ENCODE measurements at regions not wholly inside any gene's neighbourhood (a gene's known extent, or its start where the extent isn't known, plus 50 kb on each side); places are given as distances from the start of the nearest gene placed in this dataset.

- Histone ChIP-seq H3K4me1 (ENCODE audit: control insufficient read depth, insufficient read depth, low read length) (no peaks in the 10 kb centered on the region), H3K27ac (ENCODE audit: control insufficient read depth, insufficient read depth) (no peak overlapping the region), H3K36me3 (ENCODE audit: control insufficient read depth in 2 of 2, insufficient read depth in 2 of 2, low read length in 1 of 2) (no peaks in the 10 kb centered on the region), H4K20me1 (ENCODE audit: control insufficient read depth, insufficient read depth) (no peaks in the 10 kb centered on the region), H3K79me2 (ENCODE audit: control insufficient read depth, insufficient read depth, low read length) (no peaks in the 10 kb centered on the region), H3K27me3 (replicated peaks in 1 of 2; ENCODE audit: control insufficient read depth in 2 of 2, insufficient read depth in 2 of 2, low read length in 1 of 2) (no peaks in the 10 kb centered on the region), H3K9ac (ENCODE audit: control insufficient read depth, insufficient read depth, low read length) (no peak overlapping the region), H3K9me3 (replicated peaks; ENCODE audit: control insufficient read depth, insufficient read depth, low read length) (no peaks in the 10 kb centered on the region), H3K4me2 (ENCODE audit: control insufficient read depth, insufficient read depth) (no peak overlapping the region), H3K4me3 (no peak overlapping the region), H2AFZ (ENCODE audit: control insufficient read depth, low read depth, low read length) (no peak overlapping the region)
- CTCF ChIA-PET: no interaction called here
- FAIRE-seq: no peak
- WGBS (ENCODE audit: insufficient coverage, insufficient replicate concordance, low lambda C conversion rate, missing lambda C conversion rate): 67% methylated on average over 9 of the region's 9 CpGs
- POLR2A ChIA-PET: no interaction called here
- in situ Hi-C loops (cut with MboI) (no loop called here), intact Hi-C loops (cut with micrococcal nuclease; ENCODE audit: unreplicated experiment) (no loop called here)
- SMC1A ChIA-PET (ENCODE audit: uncharacterized antibody, unreplicated experiment): no interaction called here
- BruUV-seq (replicated peaks): no TSS peak
- no peak for TF ChIP-seq ZBTB11 (CRISPR knock-in tag; IDR thresholded peaks at IDR 0.05)
- DNase-seq (ENCODE audit: low read depth, low spot score): no peak
- RAD21 ChIA-PET (ENCODE audit: unreplicated experiment): no interaction called here
- no peak for ATAC-seq
These were observed 746.6 kb upstream of the ADGRB3 start for GRCh38 chr6:67888546-67888885.

DNA sequence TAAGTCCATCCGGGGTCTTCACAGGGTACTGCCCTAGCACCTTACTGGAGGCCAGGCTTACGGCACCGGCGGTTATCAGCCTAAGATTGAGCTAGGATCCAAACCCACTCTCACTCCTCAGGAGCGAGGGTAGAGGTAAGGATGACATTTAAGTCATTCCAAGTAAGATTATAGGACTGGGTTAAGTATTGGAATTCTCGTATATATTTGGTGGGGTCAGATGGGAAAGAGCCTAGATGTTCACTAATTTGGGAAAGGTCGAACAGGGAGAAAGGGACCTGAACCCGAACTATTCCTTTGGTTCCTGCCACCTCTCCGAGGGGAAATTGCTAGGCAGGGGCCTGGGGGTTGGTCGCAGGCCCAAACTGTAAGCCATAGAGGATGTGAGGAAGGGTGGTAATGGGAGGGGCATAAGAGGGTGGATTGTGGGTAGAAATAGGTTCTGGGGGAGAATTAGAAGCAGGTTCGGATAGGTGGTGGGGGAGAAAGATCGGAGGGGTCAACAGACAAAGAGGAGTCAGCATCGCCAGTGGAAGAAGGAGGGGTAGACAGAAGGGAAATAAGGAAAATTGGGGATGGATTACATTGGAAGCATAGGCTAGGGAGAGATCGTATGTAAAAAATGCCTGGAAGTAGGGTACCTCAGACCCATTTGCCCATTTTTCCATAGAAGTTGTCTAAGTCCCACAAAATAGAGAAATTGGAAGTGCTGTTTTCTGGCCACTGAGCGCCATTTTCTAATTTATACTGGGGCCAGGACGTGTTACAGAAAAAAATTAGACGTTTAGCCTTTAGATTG lies 747.1 kb upstream of the ADGRB3 start:
- no peak overlapping the region for H3K4me3 ChIP-seq
- H3K27ac ChIP-seq (ENCODE audit: control insufficient read depth, insufficient read depth): no peak overlapping the region
- no peak overlapping the region for H3K9ac ChIP-seq (ENCODE audit: control insufficient read depth, insufficient read depth, low read length)
- CTCF ChIA-PET: no interaction called here
- SMC1A ChIA-PET (ENCODE audit: uncharacterized antibody, unreplicated experiment): no interaction called here
- no peak overlapping the region for H3K4me2 ChIP-seq (ENCODE audit: control insufficient read depth, insufficient read depth)
- TF ChIP-seq HDAC6 (IDR thresholded peaks at IDR 0.05; ENCODE audit: unreplicated experiment) (no peak), KLF5 (IDR thresholded peaks at IDR 0.05; ENCODE audit: partially characterized antibody) (no peak), ETV6 (conservative IDR thresholded peaks at IDR 0.05 in 1 of 2, IDR thresholded peaks at IDR 0.05 in 1 of 2; ENCODE audit: borderline replicate concordance in 1 of 2, low read depth in 1 of 2) (no peak), RFX5 (IDR thresholded peaks at IDR 0.05; ENCODE audit: low read depth, low read length) (no peak), BHLHE40 (IDR thresholded peaks at IDR 0.05; ENCODE audit: borderline replicate concordance in 1 of 2, low read depth in 2 of 2, low read length in 1 of 2) (no peak), JUND (IDR thresholded peaks at IDR 0.05; ENCODE audit: low read depth, low read length) (no peak), CREB1 (IDR thresholded peaks at IDR 0.05; ENCODE audit: low read depth) (no peak)
- no peaks in the 10 kb centered on the region for H3K9me3 ChIP-seq (replicated peaks; ENCODE audit: control insufficient read depth, insufficient read depth, low read length)
- RAD21 ChIA-PET (ENCODE audit: unreplicated experiment): no interaction called here
- no peaks in the 10 kb centered on the region for H4K20me1 ChIP-seq (ENCODE audit: control insufficient read depth, insufficient read depth)
- no peaks in the 10 kb centered on the region for H3K27me3 ChIP-seq (replicated peaks in 1 of 2; ENCODE audit: control insufficient read depth in 2 of 2, insufficient read depth in 2 of 2, low read length in 1 of 2)
- 54% methylated on average over 17 of the region's 17 CpGs for WGBS (ENCODE audit: insufficient coverage, insufficient replicate concordance, low lambda C conversion rate, missing lambda C conversion rate)
- no peak for DNase-seq (ENCODE audit: low read depth, low spot score)
- H3K79me2 ChIP-seq (ENCODE audit: control insufficient read depth, insufficient read depth, low read length): no peaks in the 10 kb centered on the region
- no peak for FAIRE-seq
- POLR2A ChIA-PET: no interaction called here
- intact Hi-C loops (cut with micrococcal nuclease; ENCODE audit: unreplicated experiment): no loop called here
- no peak overlapping the region for H2AFZ ChIP-seq (ENCODE audit: control insufficient read depth, low read depth, low read length)
- no peaks in the 10 kb centered on the region for H3K4me1 ChIP-seq (ENCODE audit: control insufficient read depth, insufficient read depth, low read length)
- no TSS peak for BruUV-seq (replicated peaks)
- no peaks in the 10 kb centered on the region for H3K36me3 ChIP-seq (ENCODE audit: control insufficient read depth in 2 of 2, insufficient read depth in 2 of 2, low read length in 1 of 2)
- ATAC-seq: no peak
- in situ Hi-C loops (cut with MboI): no loop called here
